Activated effector memory CD4-positive, alpha-beta T cell treated with anti-CD3 and anti-CD28 coated beads, Interleukin-2, amount 50 U/mL, for 16 hours (primary cell): ENCODE measurements at regions not wholly inside any gene's neighbourhood (a gene's known extent, or its start where the extent isn't known, plus 50 kb on each side); places are given as distances from the start of the nearest gene placed in this dataset.
"Not testable (repeated sequence)": the region's sequence is repeated elsewhere in the genome, so short reads cannot be mapped to it uniquely, and the experiment has no call there.

ENCODE experiments used
- DNase-seq: peaks from one replicate; pipeline ENCODE4 v3.0.0-alpha.2; 2020

GRCh38 chr2:194465641-194466040, 1191.4 kb upstream of the SLC39A10 start:
- DNase-seq: no peak

DNA sequence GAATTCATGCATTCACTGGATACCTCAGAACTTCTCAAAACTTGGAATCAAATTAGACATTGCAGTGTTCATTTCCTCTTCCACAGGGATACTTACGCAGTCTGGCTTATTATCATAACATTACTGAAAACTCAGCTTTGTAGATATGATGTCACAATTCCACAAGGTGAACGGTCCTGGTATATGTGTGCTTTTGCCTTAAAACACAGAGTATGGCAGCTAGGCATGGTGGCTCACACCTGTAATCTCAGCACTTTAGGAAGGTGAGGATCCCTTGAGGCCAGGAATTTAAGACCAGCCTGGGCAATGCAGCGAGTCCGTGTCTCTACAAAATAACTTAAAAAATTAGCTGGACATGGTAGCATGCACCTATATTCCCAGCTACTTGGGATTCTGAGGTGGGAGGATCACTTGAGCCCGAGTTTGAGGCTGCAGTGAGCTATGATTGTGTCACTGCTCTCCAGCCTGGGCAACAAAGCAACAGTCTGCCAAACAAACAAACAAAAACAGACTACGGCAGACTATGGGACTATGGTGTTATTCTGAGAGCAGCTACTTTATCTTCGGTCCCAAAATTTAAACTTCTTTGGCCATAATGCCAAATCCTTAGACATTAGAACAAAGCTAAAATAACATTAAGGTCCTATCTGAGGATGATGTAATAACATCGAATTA, 1191.9 kb upstream of the SLC39A10 start:
- DNase-seq: no peak

DNA sequence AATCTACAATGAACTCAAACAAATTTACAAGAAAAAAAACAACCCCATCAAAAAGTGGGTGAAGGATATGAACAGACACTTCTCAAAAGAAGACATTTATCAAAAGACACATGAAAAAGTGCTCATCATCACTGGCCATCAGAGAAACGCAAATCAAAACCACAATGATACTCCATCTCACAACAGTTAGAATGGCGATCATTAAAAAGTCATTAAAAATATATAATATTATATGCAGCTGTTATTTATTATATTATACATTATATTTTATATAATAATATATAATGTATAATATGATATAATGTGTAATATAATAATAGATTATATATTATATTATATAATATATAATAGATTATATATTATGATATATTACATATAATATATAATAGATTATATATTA, 1194.1 kb upstream of the SLC39A10 start:
- DNase-seq: not testable (repeated sequence)

GRCh38 chr2:194455358-194455757, 1201.7 kb upstream of the SLC39A10 start:
- DNase-seq: no peak

DNA sequence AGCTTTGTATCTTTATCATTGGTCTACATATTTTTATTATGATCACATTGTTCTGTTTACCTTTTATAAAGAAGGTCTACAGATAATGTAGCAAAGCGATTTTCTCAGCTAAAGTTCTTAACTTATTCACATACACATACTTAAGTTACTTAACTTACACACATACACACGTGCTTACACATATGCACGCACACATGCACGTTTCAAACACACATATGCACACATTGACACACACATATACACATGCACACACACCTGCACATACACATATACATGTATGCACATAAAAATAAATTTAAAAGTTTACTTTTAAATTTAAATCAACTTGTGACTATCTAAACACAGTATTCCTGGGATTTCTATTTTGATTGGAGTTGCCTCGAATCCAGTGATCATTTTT, 1204.5 kb upstream of the SLC39A10 start:
- no peak for DNase-seq

DNA sequence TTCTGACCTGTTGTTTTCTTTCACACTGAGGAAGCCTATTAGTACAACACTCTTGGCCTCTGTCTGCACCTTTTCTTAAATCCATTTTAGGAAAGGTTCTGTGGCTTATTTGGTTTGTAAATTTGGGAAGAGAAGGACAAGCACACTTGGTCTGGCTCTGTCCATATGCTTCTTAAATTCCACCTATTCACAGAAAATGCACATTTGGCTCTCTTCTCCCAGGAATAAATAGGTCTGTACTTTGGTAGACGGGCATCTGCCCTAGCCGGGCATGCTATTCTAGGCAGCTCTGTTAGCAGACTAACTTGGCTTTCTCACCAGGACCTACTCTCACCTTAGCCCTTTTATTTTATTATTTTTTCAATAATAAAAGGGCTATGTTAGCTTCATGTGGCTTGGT, 1211.8 kb upstream of the SLC39A10 start:
- DNase-seq: no peak

GRCh38 chr2:194443926-194444325, 1213.1 kb upstream of the SLC39A10 start:
- no peak for DNase-seq

- no peak for DNase-seq
Measured at GRCh38 chr2:194424683-194425209, 1232.3 kb upstream of the SLC39A10 start.

GRCh38 chr2:194411221-194411620, 1245.8 kb upstream of the SLC39A10 start:
- DNase-seq: no peak

DNA sequence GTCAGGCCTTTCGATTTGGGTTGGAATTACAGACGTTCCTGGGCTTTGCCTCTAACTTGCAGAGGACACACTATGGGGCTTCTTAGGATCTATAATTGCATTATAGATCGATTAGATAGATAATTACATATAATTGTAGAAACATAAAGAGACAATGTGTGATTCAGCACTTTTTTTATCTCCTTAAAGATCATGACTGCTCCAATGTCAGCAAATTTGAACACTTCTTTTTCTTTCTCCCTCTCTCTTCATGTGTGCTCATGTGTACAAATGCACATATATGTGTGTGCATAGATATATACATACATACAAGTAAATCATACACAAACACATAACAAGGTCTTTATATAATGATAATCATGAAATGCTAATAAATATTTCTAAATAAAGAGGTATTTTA, 1261.2 kb upstream of the SLC39A10 start:
- no peak for DNase-seq

GRCh38 chr2:194385376-194385775, 1271.7 kb upstream of the SLC39A10 start:
- no peak for DNase-seq

DNA sequence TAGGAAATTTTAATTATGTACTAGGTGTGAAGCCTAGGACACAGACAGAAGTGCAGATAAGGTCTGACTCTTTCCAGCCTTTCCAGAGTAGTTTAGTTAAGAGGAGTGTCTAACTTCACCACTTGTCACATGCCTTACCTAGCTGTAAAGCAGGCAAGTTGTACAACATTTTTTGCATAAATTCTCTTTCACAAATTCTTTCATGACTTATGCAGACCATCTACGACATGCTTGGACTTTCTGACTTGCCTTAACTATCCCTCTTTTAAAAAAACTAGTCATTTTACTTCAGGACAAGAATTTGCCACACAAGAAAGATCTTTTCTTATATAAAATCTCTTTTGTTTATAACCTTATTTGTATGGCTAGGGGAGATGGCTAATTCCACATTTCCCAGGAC, 1273.6 kb upstream of the SLC39A10 start:
- DNase-seq: no peak

- no peak for DNase-seq
Measured at GRCh38 chr2:194382221-194382620, 1274.8 kb upstream of the SLC39A10 start.

- no peak for DNase-seq
Measured at GRCh38 chr2:194380011-194380410, 1277.0 kb upstream of the SLC39A10 start.

GRCh38 chr2:194367390-194367789, 1289.6 kb upstream of the SLC39A10 start:
- not testable (repeated sequence) for DNase-seq

DNA sequence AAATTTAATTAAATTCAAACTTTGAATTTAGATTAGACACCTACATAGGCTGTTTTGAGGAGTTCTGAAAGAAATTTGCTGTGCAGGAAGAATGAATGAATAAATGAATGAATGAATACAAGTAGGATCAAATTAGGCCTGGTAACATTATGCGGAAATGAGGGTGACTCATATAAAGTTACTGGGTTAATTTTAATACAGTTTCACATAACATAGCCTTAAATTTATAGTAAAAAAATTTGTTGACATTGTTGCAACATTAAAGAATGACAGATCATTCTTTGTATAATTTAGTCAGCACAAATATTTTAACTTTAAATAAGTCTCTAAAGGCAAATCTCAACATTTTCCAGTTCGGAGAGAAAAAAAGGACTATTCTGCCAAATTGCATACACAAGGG, 1293.1 kb upstream of the SLC39A10 start:
- DNase-seq: no peak

DNA sequence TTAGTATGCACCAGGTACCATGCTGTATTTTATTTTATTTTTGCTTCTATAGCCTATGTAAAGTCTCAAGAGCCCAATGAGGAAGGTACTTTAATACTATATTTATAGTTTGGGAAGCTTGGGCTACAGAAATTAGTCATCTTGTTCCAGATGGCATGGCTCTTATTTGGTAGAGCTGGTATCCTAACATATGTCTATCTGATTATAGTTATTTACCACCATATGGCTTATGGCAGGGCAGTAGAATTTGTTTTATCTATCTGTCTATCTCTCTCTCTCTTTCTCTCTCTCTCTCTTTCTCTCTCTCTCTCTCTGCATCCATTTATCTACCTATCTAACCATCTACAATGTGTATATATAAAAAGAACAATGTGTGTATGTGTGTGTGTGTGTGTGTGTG, 1293.7 kb upstream of the SLC39A10 start:
- no peak for DNase-seq

GRCh38 chr2:194352505-194352904, 1304.5 kb upstream of the SLC39A10 start:
- no peak for DNase-seq

DNA sequence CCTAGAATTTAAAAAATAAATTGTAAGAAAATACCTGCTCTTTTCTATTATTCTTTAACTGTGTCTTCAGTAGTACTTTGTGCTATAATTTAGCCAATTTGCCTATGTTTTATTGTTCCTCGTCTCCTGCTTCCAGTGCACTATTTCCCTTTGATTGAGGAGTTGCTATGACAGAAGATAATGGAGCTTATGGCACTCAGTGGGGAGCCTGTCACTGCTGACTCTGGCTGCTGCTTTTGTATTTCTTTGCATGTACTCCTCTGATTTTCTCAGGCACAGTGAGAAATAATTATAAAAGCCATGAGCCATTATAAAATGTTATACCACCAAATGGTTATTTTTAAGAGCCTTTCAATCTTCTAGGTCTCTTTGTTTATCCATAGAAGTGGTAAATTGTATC, 1310.8 kb upstream of the SLC39A10 start:
- DNase-seq: no peak

- DNase-seq: no peak
Measured at GRCh38 chr2:194345347-194345746, 1311.7 kb upstream of the SLC39A10 start.

DNA sequence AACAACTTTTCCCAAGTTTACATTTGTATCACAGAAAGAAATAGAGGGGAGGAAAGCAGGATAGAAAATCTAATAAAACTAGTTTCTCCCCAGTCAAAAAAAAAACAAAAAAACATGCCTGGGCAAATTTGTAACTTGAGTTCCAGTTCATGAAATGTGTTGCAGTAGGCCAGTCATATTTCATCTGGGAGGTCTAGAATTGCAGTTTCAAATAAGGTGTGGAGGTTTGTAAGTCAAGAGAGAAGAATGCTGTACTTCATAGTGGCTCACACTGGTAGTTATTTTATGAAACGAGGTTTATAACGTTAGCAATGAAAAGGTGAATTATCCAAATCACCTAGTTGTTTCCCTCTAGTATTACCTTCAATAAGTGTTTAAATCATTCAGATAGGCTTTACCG, 1313.9 kb upstream of the SLC39A10 start:
- no peak for DNase-seq

DNA sequence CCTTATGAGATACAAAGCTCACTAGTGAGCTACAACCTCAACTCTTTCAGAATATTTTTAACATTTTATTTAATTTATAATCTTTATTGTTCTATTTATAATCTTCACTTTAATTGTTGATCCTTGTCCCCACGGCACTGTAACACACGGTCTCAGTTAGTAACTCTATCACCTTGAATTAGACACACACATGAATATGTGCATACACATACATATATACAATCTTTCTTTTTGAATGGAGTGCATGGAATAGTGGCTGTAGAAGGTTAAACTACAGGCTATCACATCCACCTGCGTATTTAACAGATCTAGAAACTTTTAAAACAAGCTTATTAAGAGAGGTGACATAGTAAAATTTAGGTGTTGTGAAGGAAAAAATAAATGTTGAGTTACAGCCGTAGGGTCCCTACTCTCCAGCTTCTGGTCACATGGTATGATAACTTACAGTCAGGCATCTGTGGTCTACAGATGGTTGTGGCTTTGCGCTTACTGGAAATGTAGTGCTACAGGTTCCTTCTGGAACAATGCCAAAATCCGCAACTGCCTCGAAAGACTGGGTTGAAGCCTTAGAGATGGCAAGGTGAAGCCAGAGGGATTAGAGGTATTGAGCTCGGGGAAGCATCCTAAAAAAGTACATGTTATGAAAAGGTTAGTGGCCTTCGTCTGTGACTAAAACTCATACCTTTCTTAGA, 1324.1 kb upstream of the SLC39A10 start:
- no peak for DNase-seq

DNA sequence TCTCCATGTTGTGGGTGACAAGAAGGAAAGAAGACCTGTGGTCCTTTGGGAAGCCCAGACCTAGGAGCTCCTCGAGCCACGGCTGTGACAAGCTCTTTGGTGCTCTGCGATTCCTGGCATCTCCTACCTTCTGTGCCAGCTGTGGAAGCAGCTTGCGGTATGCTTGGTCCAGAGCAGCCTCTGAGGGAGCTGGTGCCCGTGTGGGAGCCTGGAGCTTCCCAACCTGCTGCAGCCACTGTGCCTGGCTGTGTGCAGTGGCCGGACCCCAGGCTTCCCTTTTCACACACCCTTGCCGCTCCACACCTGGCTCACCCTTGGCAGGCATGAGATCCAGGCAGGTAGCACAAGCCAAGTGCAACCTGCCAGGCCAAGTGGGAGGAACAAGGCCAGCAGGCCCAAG, 1328.6 kb upstream of the SLC39A10 start:
- no peak for DNase-seq

GRCh38 chr2:194327196-194327888, 1329.7 kb upstream of the SLC39A10 start:
- DNase-seq: no peak
